Inflammatory macrophage treated with lipopolysaccharide for 1 hour (primary cell): ENCODE measurements at regions not wholly inside any gene's neighbourhood (a gene's known extent, or its start where the extent isn't known, plus 50 kb on each side); places are given as distances from the start of the nearest gene placed in this dataset.

Source experiments
- DNase-seq, 2 donors: peaks; one replicate each; pipeline ENCODE4 v3.0.0-alpha.2; 2020 to 2022

GRCh38 chr7:116614499-116615262, 57.3 kb upstream of the MET start:
- no peak for DNase-seq

- no peak for DNase-seq
These were observed 55.4 kb upstream of the MET start for GRCh38 chr7:116616555-116617059.

GRCh38 chr7:116617878-116618277, 54.1 kb upstream of the MET start:
- DNase-seq: no peak

GRCh38 chr7:116618338-116619128, 53.5 kb upstream of the MET start:
- no peak for DNase-seq

DNA sequence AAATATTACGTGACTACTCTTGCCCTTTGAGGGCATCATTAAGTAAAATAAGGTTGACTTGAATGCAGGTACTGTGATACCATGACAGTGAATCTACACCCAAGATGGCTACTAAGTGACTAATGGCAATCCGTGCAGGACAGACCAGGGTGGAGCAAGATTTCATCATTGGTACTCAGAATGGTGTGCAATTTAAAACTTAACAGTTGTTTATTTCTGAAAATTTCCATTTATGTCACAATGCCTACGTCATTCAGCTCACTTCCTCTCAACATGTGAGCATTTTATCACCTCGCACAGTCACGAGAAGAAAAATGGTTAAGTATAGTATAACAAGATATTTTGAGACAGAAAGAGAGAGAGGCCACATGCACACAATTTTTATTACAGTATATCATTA, 50.3 kb upstream of the MET start:
- peak; percentile 85 to 91 for DNase-seq
